ENCODE measurements at regions not wholly inside any gene's neighbourhood (a gene's known extent, or its start where the extent isn't known, plus 50 kb on each side); places are given as distances from the start of the nearest gene placed in this dataset.

- 2% methylated on average over 4 of the region's 4 CpGs for WGBS (ENCODE audit: insufficient coverage, low coverage, missing lambda C conversion rate)
- intact Hi-C loops (cut with micrococcal nuclease), result no loop called here
- TF ChIP-seq THAP12 (CRISPR knock-in tag; IDR thresholded peaks at IDR 0.05) (no peak), GTF2B (IDR thresholded peaks at IDR 0.05; ENCODE audit: extremely low read depth, insufficient read length) (no peak), HMG20A (CRISPR knock-in tag; conservative IDR thresholded peaks at IDR 0.05) (no peak), ZFX (CRISPR knock-in tag; IDR thresholded peaks at IDR 0.05) (no peak), NONO (IDR thresholded peaks at IDR 0.05; ENCODE audit: low read depth in 2 of 2, low read length in 1 of 2) (no peak), ATF6 (CRISPR knock-in tag; IDR thresholded peaks at IDR 0.05) (no peak), ZNF174 (CRISPR knock-in tag; IDR thresholded peaks at IDR 0.05) (no peak), POLR2A (conservative IDR thresholded peaks at IDR 0.05) (no peak)
- TF ChIP-seq, protein P1, sequence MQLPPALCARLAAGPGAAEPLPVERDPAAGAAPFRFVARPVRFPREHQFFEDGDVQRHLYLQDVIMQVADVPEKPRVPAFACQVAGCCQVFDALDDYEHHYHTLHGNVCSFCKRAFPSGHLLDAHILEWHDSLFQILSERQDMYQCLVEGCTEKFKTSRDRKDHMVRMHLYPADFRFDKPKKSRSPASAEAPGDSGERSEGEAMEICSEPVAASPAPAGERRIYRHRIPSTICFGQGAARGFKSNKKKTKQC (CRISPR knock-in tag; IDR thresholded peaks at IDR 0.05), result no peak
- TF ChIP-seq, protein P2, sequence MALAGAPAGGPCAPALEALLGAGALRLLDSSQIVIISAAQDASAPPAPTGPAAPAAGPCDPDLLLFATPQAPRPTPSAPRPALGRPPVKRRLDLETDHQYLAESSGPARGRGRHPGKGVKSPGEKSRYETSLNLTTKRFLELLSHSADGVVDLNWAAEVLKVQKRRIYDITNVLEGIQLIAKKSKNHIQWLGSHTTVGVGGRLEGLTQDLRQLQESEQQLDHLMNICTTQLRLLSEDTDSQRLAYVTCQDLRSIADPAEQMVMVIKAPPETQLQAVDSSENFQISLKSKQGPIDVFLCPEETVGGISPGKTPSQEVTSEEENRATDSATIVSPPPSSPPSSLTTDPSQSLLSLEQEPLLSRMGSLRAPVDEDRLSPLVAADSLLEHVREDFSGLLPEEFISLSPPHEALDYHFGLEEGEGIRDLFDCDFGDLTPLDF (CRISPR knock-in tag; IDR thresholded peaks at IDR 0.05), result no peak
- TF ChIP-seq, protein P3, sequence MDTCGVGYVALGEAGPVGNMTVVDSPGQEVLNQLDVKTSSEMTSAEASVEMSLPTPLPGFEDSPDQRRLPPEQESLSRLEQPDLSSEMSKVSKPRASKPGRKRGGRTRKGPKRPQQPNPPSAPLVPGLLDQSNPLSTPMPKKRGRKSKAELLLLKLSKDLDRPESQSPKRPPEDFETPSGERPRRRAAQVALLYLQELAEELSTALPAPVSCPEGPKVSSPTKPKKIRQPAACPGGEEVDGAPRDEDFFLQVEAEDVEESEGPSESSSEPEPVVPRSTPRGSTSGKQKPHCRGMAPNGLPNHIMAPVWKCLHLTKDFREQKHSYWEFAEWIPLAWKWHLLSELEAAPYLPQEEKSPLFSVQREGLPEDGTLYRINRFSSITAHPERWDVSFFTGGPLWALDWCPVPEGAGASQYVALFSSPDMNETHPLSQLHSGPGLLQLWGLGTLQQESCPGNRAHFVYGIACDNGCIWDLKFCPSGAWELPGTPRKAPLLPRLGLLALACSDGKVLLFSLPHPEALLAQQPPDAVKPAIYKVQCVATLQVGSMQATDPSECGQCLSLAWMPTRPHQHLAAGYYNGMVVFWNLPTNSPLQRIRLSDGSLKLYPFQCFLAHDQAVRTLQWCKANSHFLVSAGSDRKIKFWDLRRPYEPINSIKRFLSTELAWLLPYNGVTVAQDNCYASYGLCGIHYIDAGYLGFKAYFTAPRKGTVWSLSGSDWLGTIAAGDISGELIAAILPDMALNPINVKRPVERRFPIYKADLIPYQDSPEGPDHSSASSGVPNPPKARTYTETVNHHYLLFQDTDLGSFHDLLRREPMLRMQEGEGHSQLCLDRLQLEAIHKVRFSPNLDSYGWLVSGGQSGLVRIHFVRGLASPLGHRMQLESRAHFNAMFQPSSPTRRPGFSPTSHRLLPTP (IDR thresholded peaks at IDR 0.05; ENCODE audit: borderline replicate concordance, extremely low read depth, insufficient read length), result no peak
Observed at GRCh38 chr1:237998581-237998980, 107.9 kb upstream of the ZP4 start.

More at GRCh38 chr1:237998581-237998980, 107.9 kb upstream of the ZP4 start:
- no TSS peak for BruUV-seq (replicated peaks)
- Histone ChIP-seq H3K9me1 (ENCODE audit: control insufficient read depth, insufficient read depth, low read length) (no peaks in the 10 kb centered on the region), H3K9ac (ENCODE audit: insufficient read depth in 1 of 2, low read depth in 2 of 2, low read length in 2 of 2) (no peak overlapping the region), H3K79me2 (ENCODE audit: control insufficient read depth, insufficient read depth, low read length) (no peaks in the 10 kb centered on the region), H3K4me2 (ENCODE audit: insufficient read depth, low read length) (no peak overlapping the region), H3K4me3 (no peak overlapping the region), H3K27me3 (ENCODE audit: control insufficient read depth in 2 of 2, insufficient read depth in 2 of 2, low read length in 2 of 2) (no peaks in the 10 kb centered on the region), H3K27ac (ENCODE audit: extremely low read depth, low read depth, low read length) (no peak overlapping the region), H2AFZ (ENCODE audit: low read depth, low read length) (no peak overlapping the region), H3K9me3 (replicated peaks; ENCODE audit: control insufficient read depth, insufficient read depth, low read depth, low read length) (no peaks in the 10 kb centered on the region), H3K36me3 (ENCODE audit: control insufficient read depth, insufficient read depth, low read length) (no peaks in the 10 kb centered on the region), H3K4me1 (replicated peaks in 1 of 2; ENCODE audit: control insufficient read depth in 2 of 2, insufficient read depth in 2 of 2, low read length in 2 of 2) (no peaks in the 10 kb centered on the region), H4K20me1 (replicated peaks; ENCODE audit: control insufficient read depth, insufficient read depth, low read length) (no peaks in the 10 kb centered on the region)
- FAIRE-seq (no peak), ATAC-seq (no peak), DNase-seq (ENCODE audit: extremely low read depth in 1 of 4, low spot score in 3 of 4) (no peak)
- ChIA-PET CTCF (ENCODE audit: low intra/inter-chr PET ratio) (no interaction called here), POLR2A (no interaction called here)
- in situ Hi-C loops (cut with MboI), result no loop called here

Measured in K562 (cell line).